NCI-H2227 treated with DMSO at 0.1 percent for 48 hours (cell line): ENCODE measurements at regions not wholly inside any gene's neighbourhood (a gene's known extent, or its start where the extent isn't known, plus 50 kb on each side); places are given as distances from the start of the nearest gene placed in this dataset.
"Not testable (repeated sequence)": the region's sequence is repeated elsewhere in the genome, so short reads cannot be mapped to it uniquely, and the experiment has no call there.

Source experiments
- DNase-seq: peaks from one replicate; lab custom pipeline; 2025; lab: John Stamatoyannopoulos, UW

GRCh38 chr6:9699888-9700287 lies 715.0 kb downstream of the TFAP2A start:
- DNase-seq: peak; percentile 82

GRCh38 chr6:9697263-9697931 lies 717.5 kb downstream of the TFAP2A start:
- DNase-seq: no peak

GRCh38 chr6:9690388-9690787 lies 724.5 kb downstream of the TFAP2A start:
- DNase-seq: no peak

GRCh38 chr6:9680727-9681126 lies 734.1 kb downstream of the TFAP2A start:
- not testable (repeated sequence) for DNase-seq

GRCh38 chr6:9675122-9675521 lies 739.8 kb downstream of the TFAP2A start:
- DNase-seq: no peak

GRCh38 chr6:9659848-9660247 lies 755.0 kb downstream of the TFAP2A start:
- no peak for DNase-seq

GRCh38 chr6:9657994-9658393 lies 756.9 kb downstream of the TFAP2A start:
- DNase-seq: no peak

GRCh38 chr6:9647599-9647998 lies 767.3 kb downstream of the TFAP2A start:
- no peak for DNase-seq

GRCh38 chr6:9647071-9647445 lies 767.8 kb downstream of the TFAP2A start:
- DNase-seq: no peak

- DNase-seq: no peak
Observed at GRCh38 chr6:9646342-9647070, 768.4 kb downstream of the TFAP2A start.

- no peak for DNase-seq
Observed at GRCh38 chr6:9638861-9639260, 776.0 kb downstream of the TFAP2A start.

GRCh38 chr6:9634776-9635175 lies 780.1 kb downstream of the TFAP2A start:
- no peak for DNase-seq

GRCh38 chr6:9632026-9632425 lies 782.8 kb downstream of the TFAP2A start:
- no peak for DNase-seq

- DNase-seq: no peak
Observed at GRCh38 chr6:9628819-9629218, 786.1 kb downstream of the TFAP2A start.

- no peak for DNase-seq
Observed at GRCh38 chr6:9627916-9628315, 787.0 kb downstream of the TFAP2A start.

GRCh38 chr6:9623985-9624384 lies 790.9 kb downstream of the TFAP2A start:
- no peak for DNase-seq

GRCh38 chr6:9623228-9623832 lies 791.5 kb downstream of the TFAP2A start:
- DNase-seq: no peak

- DNase-seq: no peak
Observed at GRCh38 chr6:9621276-9621675, 793.6 kb downstream of the TFAP2A start.

GRCh38 chr6:9620687-9621086 lies 794.2 kb downstream of the TFAP2A start:
- DNase-seq: no peak

GRCh38 chr6:9620263-9620662 lies 794.6 kb downstream of the TFAP2A start:
- no peak for DNase-seq

- DNase-seq: no peak
Observed at GRCh38 chr6:9614778-9615177, 800.1 kb downstream of the TFAP2A start.

- DNase-seq: no peak
Observed at GRCh38 chr6:9612489-9612888, 802.4 kb downstream of the TFAP2A start.
